WTC11 (cell line): ENCODE measurements at regions not wholly inside any gene's neighbourhood (a gene's known extent, or its start where the extent isn't known, plus 50 kb on each side); places are given as distances from the start of the nearest gene placed in this dataset.

Experiments used
- ATAC-seq: fragments of 200-7000 bp; cut with Tn5 transposase; 2 replicates; pipeline ENCODE4 v1.10.0; 2021; ENCODE audit warnings: mild to moderate bottlenecking, moderate library complexity
- CTCF ChIA-PET: fragments of 300-600 bp; sonication (Branson Sonifier 250); formaldehyde crosslinking; loops from one replicate; lab custom pipeline; 2021; ENCODE audit warnings: antibody characterized with exemption; lab: Charles Lee
- POLR2A ChIA-PET: fragments of 350-600 bp; sonication (Branson Sonifier 250); formaldehyde crosslinking; loops from one replicate; lab custom pipeline; 2021; ENCODE audit warnings: antibody characterized with exemption; lab: Charles Lee
- DNase-seq: peaks from one replicate; pipeline ENCODE4 v3.0.0; 2021; ENCODE audit warnings: low spot score
- H3K27ac Mint-ChIP-seq: 2 replicates; pipeline ENCODE4 v1.8.0; 2021; ENCODE audit warnings: mixed read lengths
- H3K27me3 Mint-ChIP-seq: 2 replicates; pipeline ENCODE4 v1.8.0; 2021; ENCODE audit warnings: low read depth, mild to moderate bottlenecking, moderate library complexity, mixed read lengths
- H3K36me3 Mint-ChIP-seq: 2 replicates; pipeline ENCODE4 v1.8.0; 2021; ENCODE audit warnings: mixed read lengths
- H3K4me1 Mint-ChIP-seq: 2 replicates; pipeline ENCODE4 v1.8.0; 2022; ENCODE audit warnings: mixed read lengths
- H3K4me3 Mint-ChIP-seq: 2 replicates; pipeline ENCODE4 v1.8.0; 2021; ENCODE audit warnings: mild to moderate bottlenecking, moderate library complexity, mixed read lengths
- H3K9me3 Mint-ChIP-seq: 2 replicates; pipeline ENCODE4 v1.8.0; 2021; ENCODE audit warnings: mixed read lengths
- ATF6 ChIP-seq: sonication (generic); formaldehyde crosslinking; IDR thresholded peaks from 2 replicates; pipeline ENCODE4 v1.8.1; 2023; ENCODE audit warnings: mild to moderate bottlenecking, missing genetic modification reagents
- ESRRA ChIP-seq: sonication (generic); formaldehyde crosslinking; IDR thresholded peaks from 2 replicates; pipeline ENCODE4 v1.8.1; 2022; ENCODE audit warnings: mild to moderate bottlenecking, missing genetic modification reagents, borderline replicate concordance
- ETV6 ChIP-seq: sonication (generic); formaldehyde crosslinking; IDR thresholded peaks from 2 replicates; pipeline ENCODE4 v1.8.1; 2022; ENCODE audit warnings: mild to moderate bottlenecking, missing genetic modification reagents
- FOXP4 ChIP-seq: sonication (generic); formaldehyde crosslinking; IDR thresholded peaks from 2 replicates; pipeline ENCODE4 v1.8.0; 2022; ENCODE audit warnings: mild to moderate bottlenecking, missing genetic modification reagents
- MAX ChIP-seq: sonication (generic); formaldehyde crosslinking; IDR thresholded peaks from 2 replicates; pipeline ENCODE4 v1.8.0; 2022; ENCODE audit warnings: mild to moderate bottlenecking, missing genetic modification reagents
- SMAD4 ChIP-seq: sonication (generic); formaldehyde crosslinking; IDR thresholded peaks from 2 replicates; pipeline ENCODE4 v1.8.0; 2022; ENCODE audit warnings: mild to moderate bottlenecking, missing genetic modification reagents
- SOX15 ChIP-seq: fragments of 250-450 bp; sonication (Bioruptor Pico); IDR thresholded peaks from 2 replicates; pipeline ENCODE4 v1.9.0; 2021; ENCODE audit warnings: mild to moderate bottlenecking
- TEAD4 ChIP-seq: sonication (generic); formaldehyde crosslinking; IDR thresholded peaks from 2 replicates; pipeline ENCODE4 v1.8.0; 2022; ENCODE audit warnings: mild to moderate bottlenecking, missing genetic modification reagents
- ZNF121 ChIP-seq: sonication (generic); formaldehyde crosslinking; IDR thresholded peaks from 2 replicates; pipeline ENCODE4 v1.8.0; 2023; ENCODE audit warnings: missing genetic modification reagents
- ZNF219 ChIP-seq: sonication (generic); formaldehyde crosslinking; IDR thresholded peaks from 2 replicates; pipeline ENCODE4 v1.8.0; 2023; ENCODE audit warnings: missing genetic modification reagents, mild to moderate bottlenecking, borderline replicate concordance
- ZNF232 ChIP-seq: sonication (generic); formaldehyde crosslinking; IDR thresholded peaks from 2 replicates; pipeline ENCODE4 v1.8.0; 2022; ENCODE audit warnings: mild to moderate bottlenecking, missing genetic modification reagents
- ZNF263 ChIP-seq: sonication (generic); formaldehyde crosslinking; IDR thresholded peaks from 2 replicates; pipeline ENCODE4 v1.8.1; 2022; ENCODE audit warnings: low read depth, mild to moderate bottlenecking, moderate library complexity, missing genetic modification reagents
- ZNF671 ChIP-seq: fragments of 250-450 bp; sonication (Bioruptor Pico); IDR thresholded peaks from 2 replicates; pipeline ENCODE4 v1.8.0; 2021; ENCODE audit warnings: mild to moderate bottlenecking
- TF ChIP-seq, protein P1 (sequence below): sonication (generic); formaldehyde crosslinking; IDR thresholded peaks from 2 replicates; pipeline ENCODE4 v1.8.1; 2022; ENCODE audit warnings: low read depth, missing genetic modification reagents, borderline replicate concordance
- TF ChIP-seq, protein P2 (sequence below): sonication (generic); formaldehyde crosslinking; IDR thresholded peaks from 2 replicates; pipeline ENCODE4 v1.8.0; 2022; ENCODE audit warnings: mild to moderate bottlenecking, missing genetic modification reagents
- TF ChIP-seq, protein P3 (sequence below): sonication (generic); formaldehyde crosslinking; IDR thresholded peaks from 2 replicates; pipeline ENCODE4 v1.8.1; 2022; ENCODE audit warnings: mild to moderate bottlenecking, moderate library complexity, missing genetic modification reagents
- TF ChIP-seq, protein P4 (sequence below): sonication (generic); formaldehyde crosslinking; IDR thresholded peaks from 2 replicates; pipeline ENCODE4 v1.8.1; 2023; ENCODE audit warnings: mild to moderate bottlenecking, missing genetic modification reagents, moderate library complexity
- TF ChIP-seq, protein P5 (sequence below): fragments of 250-450 bp; sonication (Bioruptor Pico); IDR thresholded peaks from 2 replicates; pipeline ENCODE4 v1.8.0; 2021; ENCODE audit warnings: mild to moderate bottlenecking

DNA sequence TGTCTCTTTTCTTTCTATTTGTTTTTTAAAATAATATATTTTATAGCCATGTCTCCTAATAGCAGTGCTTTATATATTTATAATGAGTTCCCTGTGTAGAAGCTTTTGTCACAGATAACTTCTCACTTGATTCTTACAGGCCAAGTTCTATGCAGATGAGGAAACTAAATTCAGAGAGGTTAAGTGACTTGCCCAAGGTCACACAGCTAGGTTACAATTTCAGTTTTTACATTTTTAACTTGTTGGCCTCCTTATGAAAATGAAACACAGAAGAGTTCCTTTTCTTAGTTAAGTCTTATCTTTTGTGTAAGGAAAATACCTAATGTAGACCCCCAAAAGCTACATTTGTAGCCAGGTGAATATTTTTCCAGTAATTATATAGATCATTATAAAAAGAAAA, 83.3 kb upstream of the SOX2 start:
- no peak for ATAC-seq

More for the DNA sequence above, 83.3 kb upstream of the SOX2 start:
- Mint-ChIP-seq H3K27me3 (no peaks in the 10 kb centered on the region), H3K4me3 (no peak overlapping the region), H3K9me3 (no peaks in the 10 kb centered on the region), H3K27ac (no peak overlapping the region), H3K36me3 (no peaks in the 10 kb centered on the region), H3K4me1 (peaks cover 4% of the 10 kb centered on the region)
- ChIA-PET POLR2A (no interaction called here), CTCF (no interaction called here)
- DNase-seq = no peak
- TF ChIP-seq ESRRA (no peak), MAX (no peak), ZNF232 (CRISPR knock-in tag) (no peak), TEAD4 (CRISPR knock-in tag) (no peak), FOXP4 (CRISPR knock-in tag) (no peak), SOX15 (CRISPR knock-in tag) (no peak), ZNF219 (no peak), ZNF263 (no peak), ATF6 (CRISPR knock-in tag) (no peak), SMAD4 (no peak), ZNF671 (CRISPR knock-in tag) (no peak), ZNF121 (CRISPR knock-in tag) (no peak), ETV6 (CRISPR knock-in tag) (no peak)
- TF ChIP-seq, protein P1, sequence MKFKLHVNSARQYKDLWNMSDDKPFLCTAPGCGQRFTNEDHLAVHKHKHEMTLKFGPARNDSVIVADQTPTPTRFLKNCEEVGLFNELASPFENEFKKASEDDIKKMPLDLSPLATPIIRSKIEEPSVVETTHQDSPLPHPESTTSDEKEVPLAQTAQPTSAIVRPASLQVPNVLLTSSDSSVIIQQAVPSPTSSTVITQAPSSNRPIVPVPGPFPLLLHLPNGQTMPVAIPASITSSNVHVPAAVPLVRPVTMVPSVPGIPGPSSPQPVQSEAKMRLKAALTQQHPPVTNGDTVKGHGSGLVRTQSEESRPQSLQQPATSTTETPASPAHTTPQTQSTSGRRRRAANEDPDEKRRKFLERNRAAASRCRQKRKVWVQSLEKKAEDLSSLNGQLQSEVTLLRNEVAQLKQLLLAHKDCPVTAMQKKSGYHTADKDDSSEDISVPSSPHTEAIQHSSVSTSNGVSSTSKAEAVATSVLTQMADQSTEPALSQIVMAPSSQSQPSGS (CRISPR knock-in tag) = no peak
- TF ChIP-seq, protein P2, sequence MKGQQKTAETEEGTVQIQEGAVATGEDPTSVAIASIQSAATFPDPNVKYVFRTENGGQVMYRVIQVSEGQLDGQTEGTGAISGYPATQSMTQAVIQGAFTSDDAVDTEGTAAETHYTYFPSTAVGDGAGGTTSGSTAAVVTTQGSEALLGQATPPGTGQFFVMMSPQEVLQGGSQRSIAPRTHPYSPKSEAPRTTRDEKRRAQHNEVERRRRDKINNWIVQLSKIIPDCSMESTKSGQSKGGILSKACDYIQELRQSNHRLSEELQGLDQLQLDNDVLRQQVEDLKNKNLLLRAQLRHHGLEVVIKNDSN (CRISPR knock-in tag) = no peak
- TF ChIP-seq, protein P3, sequence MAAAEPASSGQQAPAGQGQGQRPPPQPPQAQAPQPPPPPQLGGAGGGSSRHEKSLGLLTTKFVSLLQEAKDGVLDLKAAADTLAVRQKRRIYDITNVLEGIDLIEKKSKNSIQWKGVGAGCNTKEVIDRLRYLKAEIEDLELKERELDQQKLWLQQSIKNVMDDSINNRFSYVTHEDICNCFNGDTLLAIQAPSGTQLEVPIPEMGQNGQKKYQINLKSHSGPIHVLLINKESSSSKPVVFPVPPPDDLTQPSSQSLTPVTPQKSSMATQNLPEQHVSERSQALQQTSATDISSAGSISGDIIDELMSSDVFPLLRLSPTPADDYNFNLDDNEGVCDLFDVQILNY (CRISPR knock-in tag) = no peak
- TF ChIP-seq, protein P4, sequence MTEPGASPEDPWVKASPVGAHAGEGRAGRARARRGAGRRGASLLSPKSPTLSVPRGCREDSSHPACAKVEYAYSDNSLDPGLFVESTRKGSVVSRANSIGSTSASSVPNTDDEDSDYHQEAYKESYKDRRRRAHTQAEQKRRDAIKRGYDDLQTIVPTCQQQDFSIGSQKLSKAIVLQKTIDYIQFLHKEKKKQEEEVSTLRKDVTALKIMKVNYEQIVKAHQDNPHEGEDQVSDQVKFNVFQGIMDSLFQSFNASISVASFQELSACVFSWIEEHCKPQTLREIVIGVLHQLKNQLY (CRISPR knock-in tag) = no peak
- TF ChIP-seq, protein P5, sequence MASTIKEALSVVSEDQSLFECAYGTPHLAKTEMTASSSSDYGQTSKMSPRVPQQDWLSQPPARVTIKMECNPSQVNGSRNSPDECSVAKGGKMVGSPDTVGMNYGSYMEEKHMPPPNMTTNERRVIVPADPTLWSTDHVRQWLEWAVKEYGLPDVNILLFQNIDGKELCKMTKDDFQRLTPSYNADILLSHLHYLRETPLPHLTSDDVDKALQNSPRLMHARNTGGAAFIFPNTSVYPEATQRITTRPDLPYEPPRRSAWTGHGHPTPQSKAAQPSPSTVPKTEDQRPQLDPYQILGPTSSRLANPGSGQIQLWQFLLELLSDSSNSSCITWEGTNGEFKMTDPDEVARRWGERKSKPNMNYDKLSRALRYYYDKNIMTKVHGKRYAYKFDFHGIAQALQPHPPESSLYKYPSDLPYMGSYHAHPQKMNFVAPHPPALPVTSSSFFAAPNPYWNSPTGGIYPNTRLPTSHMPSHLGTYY (CRISPR knock-in tag) = no peak
